ENCODE measurements at regions not wholly inside any gene's neighbourhood (a gene's known extent, or its start where the extent isn't known, plus 50 kb on each side); places are given as distances from the start of the nearest gene placed in this dataset.

DNA sequence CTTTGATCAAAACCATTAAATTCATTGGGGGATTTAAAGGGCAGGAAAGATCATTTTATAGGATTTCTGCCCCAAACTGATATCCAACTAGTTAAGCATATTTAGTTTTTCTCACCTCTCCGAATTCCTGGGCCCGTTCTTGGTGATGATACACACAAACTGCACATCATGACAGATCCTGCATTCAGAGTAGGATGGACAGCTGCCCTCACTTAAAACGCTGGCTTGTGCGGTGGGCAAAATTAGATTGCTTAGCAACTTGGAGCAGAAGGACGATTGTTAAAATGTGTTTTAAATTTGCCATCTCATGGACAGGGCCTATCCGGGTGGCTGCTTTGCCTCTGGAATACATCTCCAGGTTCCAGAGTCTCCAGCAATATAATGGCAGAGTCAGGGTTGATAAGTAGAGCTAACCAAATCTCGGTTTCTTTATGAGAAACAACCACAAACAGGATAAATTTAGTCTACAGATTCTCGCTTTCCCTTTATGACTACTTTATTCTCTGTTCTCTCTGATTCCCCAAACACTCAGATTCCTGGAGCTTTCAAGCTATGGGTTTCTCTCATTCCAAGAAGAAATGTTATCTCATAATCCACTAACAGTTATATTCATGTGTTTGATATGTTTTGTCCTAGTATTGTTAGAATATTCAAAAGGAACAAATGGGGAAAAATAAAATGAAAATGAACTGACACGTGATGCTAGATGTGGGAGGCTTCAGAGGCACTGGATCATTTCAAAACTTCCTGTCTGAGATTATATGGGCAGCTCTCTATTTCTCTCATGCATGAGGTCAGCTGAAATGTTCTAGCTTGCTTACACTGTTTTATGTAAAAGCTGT lies 1014.1 kb upstream of the SEMA6D start:
- TF ChIP-seq HNF4G (IDR thresholded peaks at IDR 0.05; ENCODE audit: borderline replicate concordance, low read depth, low read length) (no peak), HNF4G (CRISPR knock-in tag; IDR thresholded peaks at IDR 0.05; ENCODE audit: borderline replicate concordance, low read depth) (no peak), SP1 (IDR thresholded peaks at IDR 0.05) (no peak), SP1 (CRISPR knock-in tag; IDR thresholded peaks at IDR 0.05) (no peak), THYN1 (CRISPR knock-in tag; IDR thresholded peaks at IDR 0.05; ENCODE audit: borderline replicate concordance, low read depth) (no peak), ZNF605 (CRISPR knock-in tag; IDR thresholded peaks at IDR 0.05) (no peak), NFE2L1 (CRISPR knock-in tag; IDR thresholded peaks at IDR 0.05; ENCODE audit: borderline replicate concordance) (no peak), HDAC1 (CRISPR knock-in tag; IDR thresholded peaks at IDR 0.05) (no peak)
- TF ChIP-seq, protein P1, sequence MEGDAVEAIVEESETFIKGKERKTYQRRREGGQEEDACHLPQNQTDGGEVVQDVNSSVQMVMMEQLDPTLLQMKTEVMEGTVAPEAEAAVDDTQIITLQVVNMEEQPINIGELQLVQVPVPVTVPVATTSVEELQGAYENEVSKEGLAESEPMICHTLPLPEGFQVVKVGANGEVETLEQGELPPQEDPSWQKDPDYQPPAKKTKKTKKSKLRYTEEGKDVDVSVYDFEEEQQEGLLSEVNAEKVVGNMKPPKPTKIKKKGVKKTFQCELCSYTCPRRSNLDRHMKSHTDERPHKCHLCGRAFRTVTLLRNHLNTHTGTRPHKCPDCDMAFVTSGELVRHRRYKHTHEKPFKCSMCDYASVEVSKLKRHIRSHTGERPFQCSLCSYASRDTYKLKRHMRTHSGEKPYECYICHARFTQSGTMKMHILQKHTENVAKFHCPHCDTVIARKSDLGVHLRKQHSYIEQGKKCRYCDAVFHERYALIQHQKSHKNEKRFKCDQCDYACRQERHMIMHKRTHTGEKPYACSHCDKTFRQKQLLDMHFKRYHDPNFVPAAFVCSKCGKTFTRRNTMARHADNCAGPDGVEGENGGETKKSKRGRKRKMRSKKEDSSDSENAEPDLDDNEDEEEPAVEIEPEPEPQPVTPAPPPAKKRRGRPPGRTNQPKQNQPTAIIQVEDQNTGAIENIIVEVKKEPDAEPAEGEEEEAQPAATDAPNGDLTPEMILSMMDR (CRISPR knock-in tag; IDR thresholded peaks at IDR 0.05): no peak
